IMR-90 (cell line): ENCODE measurements at regions not wholly inside any gene's neighbourhood (a gene's known extent, or its start where the extent isn't known, plus 50 kb on each side); places are given as distances from the start of the nearest gene placed in this dataset.

Experiments used
- ATAC-seq: fragments of 200-7000 bp; cut with Tn5 transposase; 2 replicates; pipeline ENCODE4 v1.9.1; 2020; ENCODE audit warnings: low read depth, mild to moderate bottlenecking, moderate library complexity
- BruUV-seq: library from RNA; stranded (reverse); fragments of 400-500 nt; replicated peaks from 2 replicates; lab custom pipeline; 2021; lab: Mats Ljungman, UMichigan
- CTCF ChIA-PET: fragments of 300-600 bp; formaldehyde crosslinking; extraction: SDS; loops from one replicate; lab custom pipeline; 2021; ENCODE audit warnings: antibody characterized with exemption; lab: Yijun Ruan, JAX
- POLR2A ChIA-PET: fragments of 300-600 bp; sonication (Branson Sonifier 250); formaldehyde crosslinking; loops from one replicate; lab custom pipeline; 2022; ENCODE audit warnings: antibody characterized with exemption; ENCODE audit not compliant: unreplicated experiment; lab: Charles Lee
- DNase-seq: peaks from one replicate; pipeline ENCODE4 v3.0.0; 2013
- H2AFZ ChIP-seq: replicated peaks from 2 replicates; pipeline ENCODE3; 2013; ENCODE audit warnings: low read length, mild to moderate bottlenecking; ENCODE audit not compliant: poor library complexity
- H2AK5ac ChIP-seq: 2 replicates; pipeline ENCODE4 v1.6.1; 2013; ENCODE audit warnings: low read depth, low read length, inconsistent platforms
- H2AK9ac ChIP-seq: replicated peaks from 2 replicates; pipeline ENCODE3; 2013; ENCODE audit warnings: mild to moderate bottlenecking, low read depth, low read length, moderate library complexity; ENCODE audit not compliant: poor library complexity
- H2BK120ac ChIP-seq: 2 replicates; pipeline ENCODE4 v1.6.1; 2013; ENCODE audit warnings: low read depth, low read length, inconsistent platforms
- H2BK15ac ChIP-seq: 3 replicates; pipeline ENCODE4 v1.6.1; 2013; ENCODE audit warnings: low read depth, low read length, inconsistent platforms
- H2BK20ac ChIP-seq: 2 replicates; pipeline ENCODE4 v1.6.1; 2013; ENCODE audit warnings: low read depth, mild to moderate bottlenecking, inconsistent platforms, low read length, moderate library complexity
- H2BK5ac ChIP-seq: 2 replicates; pipeline ENCODE4 v1.6.1; 2013; ENCODE audit warnings: mild to moderate bottlenecking, low read depth, low read length, inconsistent platforms; ENCODE audit not compliant: poor library complexity, severe bottlenecking
- H3K14ac ChIP-seq: replicated peaks from 2 replicates; pipeline ENCODE4 v1.6.1; 2013; ENCODE audit warnings: low read depth, low read length, inconsistent platforms
- H3K18ac ChIP-seq: 2 replicates; pipeline ENCODE4 v1.6.1; 2013; ENCODE audit warnings: low read depth, low read length, control low read depth
- H3K23ac ChIP-seq: 2 replicates; pipeline ENCODE4 v1.6.1; 2013; ENCODE audit warnings: low read depth, low read length, inconsistent platforms
- H3K27ac ChIP-seq: 2 replicates; pipeline ENCODE4 v1.5.1; 2013; ENCODE audit warnings: mild to moderate bottlenecking, control low read depth, low read length; ENCODE audit not compliant: insufficient read depth
- H3K27me3 ChIP-seq: 2 replicates; pipeline ENCODE4 v1.6.1; 2013; ENCODE audit warnings: low read length; ENCODE audit not compliant: control insufficient read depth, insufficient read depth
- H3K36me3 ChIP-seq: 2 replicates; pipeline ENCODE4 v1.6.1; 2013; ENCODE audit warnings: low read length, mixed read lengths; ENCODE audit not compliant: control insufficient read depth, insufficient read depth
- H3K4ac ChIP-seq: 2 replicates; pipeline ENCODE4 v1.6.1; 2013; ENCODE audit warnings: low read depth, low read length, inconsistent platforms
- H3K4me1 ChIP-seq: 2 replicates; pipeline ENCODE4 v1.6.1; 2013; ENCODE audit warnings: low read length, mixed read lengths; ENCODE audit not compliant: control insufficient read depth, insufficient read depth
- H3K4me2 ChIP-seq: 2 replicates; pipeline ENCODE4 v1.6.1; 2013; ENCODE audit warnings: low read depth, mild to moderate bottlenecking, control low read depth, low read length, moderate library complexity
- H3K4me3 ChIP-seq: 2 replicates; pipeline ENCODE4 v1.5.1; 2013; ENCODE audit warnings: low read depth, mild to moderate bottlenecking, control low read depth, low read length, moderate library complexity; ENCODE audit not compliant: insufficient read depth
- H3K56ac ChIP-seq: 2 replicates; pipeline ENCODE4 v1.6.1; 2013; ENCODE audit warnings: low read length, inconsistent platforms; ENCODE audit not compliant: insufficient read depth; ENCODE audit errors: extremely low read depth
- H3K79me1 ChIP-seq, 2 experiments: 2 replicates each; pipeline ENCODE4 v1.6.1; 2013; ENCODE audit warnings: low read length in 2 of 2, inconsistent platforms in 1 of 2, low read depth in 1 of 2
- H3K9ac ChIP-seq: 2 replicates; pipeline ENCODE4 v1.6.1; 2013; ENCODE audit warnings: low read depth, low read length, control low read depth
- H3K9me1 ChIP-seq: 2 replicates; pipeline ENCODE4 v1.6.1; 2013; ENCODE audit warnings: low read length, inconsistent platforms; ENCODE audit not compliant: insufficient read depth
- H3K9me3 ChIP-seq: 2 replicates; pipeline ENCODE4 v1.6.1; 2013; ENCODE audit warnings: low read length; ENCODE audit not compliant: control insufficient read depth, insufficient read depth
- H4K20me1 ChIP-seq: 2 replicates; pipeline ENCODE4 v1.6.1; 2013; ENCODE audit warnings: low read length, inconsistent platforms; ENCODE audit not compliant: insufficient read depth
- H4K5ac ChIP-seq: 2 replicates; pipeline ENCODE4 v1.6.1; 2013; ENCODE audit warnings: mild to moderate bottlenecking, low read depth, low read length, control low read depth
- H4K8ac ChIP-seq, 2 experiments: 2 replicates each; pipeline ENCODE4 v1.6.1; 2013; ENCODE audit warnings: low read depth in 2 of 2, low read length in 2 of 2, control low read depth in 1 of 2, inconsistent platforms in 1 of 2
- H4K91ac ChIP-seq: 2 replicates; pipeline ENCODE4 v1.6.1; 2013; ENCODE audit warnings: low read depth, low read length, inconsistent platforms; ENCODE audit not compliant: insufficient read depth
- BHLHE40 ChIP-seq: fragments of 150-350 bp; IDR thresholded peaks from 2 replicates; pipeline ENCODE4 v1.6.1; 2016; ENCODE audit warnings: mild to moderate bottlenecking, low read depth, low read length
- WGBS, 2 experiments: methylation state at CpG; one replicate each; pipeline versions ENCODE4 v1.1.5 to v1.1.7; 2013; ENCODE audit warnings: missing lambda C conversion rate in 2 of 2; ENCODE audit not compliant: insufficient read length in 1 of 2; ENCODE audit errors: extremely low coverage in 2 of 2; 5-methylcytosine and 5-hydroxymethylcytosine counted together
- dilution Hi-C: fragments of 300-500 bp; cut with HindIII; formaldehyde crosslinking; loops from one replicate; pipeline ENCODE4 v1.14.3; 2018; ENCODE audit warnings: low sequenced_read_pairs; ENCODE audit not compliant: unreplicated experiment
- in situ Hi-C: fragments of 300-500 bp; cut with MboI; formaldehyde crosslinking; loops from 3 replicates; pipeline ENCODE4 v1.14.3; 2019; ENCODE audit warnings: low sequenced_read_pairs, inconsistent platforms, mixed read lengths
- intact Hi-C: fragments of 100-400 bp; cut with micrococcal nuclease; formaldehyde crosslinking; loops from 2 replicates; pipeline ENCODE4 v1.10.0; 2022

GRCh38 chr4:32003548-32003947 lies 1283.4 kb downstream of the PCDH7 start:
- ATAC-seq (no peak), DNase-seq (no peak)
- no peak overlapping the region for H3K4me3 ChIP-seq
- H3K79me1 ChIP-seq = no peaks in the 10 kb centered on the region
- H3K9me3 ChIP-seq = peaks cover 2% of the 10 kb centered on the region; the same call in 1 of the 2 replicates
- no peak overlapping the region for H2AK5ac ChIP-seq
- no peak overlapping the region for H3K23ac ChIP-seq
- H3K27ac ChIP-seq = no peak overlapping the region
- no peak overlapping the region for H4K91ac ChIP-seq
- H2BK15ac ChIP-seq = no peak overlapping the region
- CTCF ChIA-PET = no interaction called here
- H2BK5ac ChIP-seq = no peak overlapping the region
- no peak overlapping the region for H3K4me2 ChIP-seq
- H3K18ac ChIP-seq = no peak overlapping the region
- no peaks in the 10 kb centered on the region for H3K4me1 ChIP-seq
- no peak overlapping the region for H2AFZ ChIP-seq
- H4K20me1 ChIP-seq = no peaks in the 10 kb centered on the region
- no peak overlapping the region for H3K9ac ChIP-seq
- H3K27me3 ChIP-seq = no peaks in the 10 kb centered on the region
- no CpG with 5 or more reads among the region's 1 CpG for WGBS, 2 experiments
- in situ Hi-C loops (no loop called here), intact Hi-C loops (no loop called here), dilution Hi-C loops (no loop called here)
- no peak overlapping the region for H3K4ac ChIP-seq
- no peak overlapping the region for H2AK9ac ChIP-seq
- no peak overlapping the region for H3K56ac ChIP-seq
- H3K36me3 ChIP-seq = no peaks in the 10 kb centered on the region
- no peak overlapping the region for H4K5ac ChIP-seq
- H2BK20ac ChIP-seq = no peak overlapping the region
- no TSS peak for BruUV-seq
- no peaks in the 10 kb centered on the region for H3K9me1 ChIP-seq
- POLR2A ChIA-PET = no interaction called here
- H2BK120ac ChIP-seq = no peak overlapping the region
- TF ChIP-seq BHLHE40 = no peak
- no peak overlapping the region for H4K8ac ChIP-seq
- H3K14ac ChIP-seq = no peak overlapping the region
